ENCODE measurements at regions not wholly inside any gene's neighbourhood (a gene's known extent, or its start where the extent isn't known, plus 50 kb on each side); places are given as distances from the start of the nearest gene placed in this dataset.

- H3K9me3 ChIP-seq = no peaks in the 10 kb centered on the region
- H3K36me3 ChIP-seq = no peaks in the 10 kb centered on the region
- H3K4me3 ChIP-seq = no peak overlapping the region
- WGBS, 2 donors = 44 to 55% methylated on average over 5 to 6 of the region's 6 CpGs
- no peaks in the 10 kb centered on the region for H3K4me1 ChIP-seq
- H3K27ac ChIP-seq = no peak overlapping the region
- TF ChIP-seq, protein P1, sequence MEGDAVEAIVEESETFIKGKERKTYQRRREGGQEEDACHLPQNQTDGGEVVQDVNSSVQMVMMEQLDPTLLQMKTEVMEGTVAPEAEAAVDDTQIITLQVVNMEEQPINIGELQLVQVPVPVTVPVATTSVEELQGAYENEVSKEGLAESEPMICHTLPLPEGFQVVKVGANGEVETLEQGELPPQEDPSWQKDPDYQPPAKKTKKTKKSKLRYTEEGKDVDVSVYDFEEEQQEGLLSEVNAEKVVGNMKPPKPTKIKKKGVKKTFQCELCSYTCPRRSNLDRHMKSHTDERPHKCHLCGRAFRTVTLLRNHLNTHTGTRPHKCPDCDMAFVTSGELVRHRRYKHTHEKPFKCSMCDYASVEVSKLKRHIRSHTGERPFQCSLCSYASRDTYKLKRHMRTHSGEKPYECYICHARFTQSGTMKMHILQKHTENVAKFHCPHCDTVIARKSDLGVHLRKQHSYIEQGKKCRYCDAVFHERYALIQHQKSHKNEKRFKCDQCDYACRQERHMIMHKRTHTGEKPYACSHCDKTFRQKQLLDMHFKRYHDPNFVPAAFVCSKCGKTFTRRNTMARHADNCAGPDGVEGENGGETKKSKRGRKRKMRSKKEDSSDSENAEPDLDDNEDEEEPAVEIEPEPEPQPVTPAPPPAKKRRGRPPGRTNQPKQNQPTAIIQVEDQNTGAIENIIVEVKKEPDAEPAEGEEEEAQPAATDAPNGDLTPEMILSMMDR (IDR thresholded peaks at IDR 0.05) = no peak
- TF ChIP-seq POLR2A (IDR thresholded peaks at IDR 0.05) = no peak
- H3K27me3 ChIP-seq = peaks cover 0 to 49% (median 0%) of the 10 kb centered on the region in 4 donors
- intact Hi-C loops (cut with DNase I) = no loop called here
- DNase-seq = no peak
Observed at GRCh38 chr14:94706133-94706532, 63.8 kb downstream of the GSC start.

GRCh38 chr14:94702629-94703028, 67.3 kb downstream of the GSC start:
- TF ChIP-seq, protein P1 (IDR thresholded peaks at IDR 0.05) = no peak
- TF ChIP-seq POLR2A (IDR thresholded peaks at IDR 0.05) = no peak
- Histone ChIP-seq H3K36me3 (no peaks in the 10 kb centered on the region), H3K4me1 (no peaks in the 10 kb centered on the region), H3K4me3 (no peak overlapping the region), H3K27ac (no peak overlapping the region), H3K9me3 (no peaks in the 10 kb centered on the region), H3K27me3 (peaks cover 0 to 37% (median 0%) of the 10 kb centered on the region in 4 donors)
- intact Hi-C loops (cut with DNase I) = no loop called here
- no peak for DNase-seq
- 58 to 78% methylated on average over 2 of the region's 2 CpGs for WGBS, 2 donors

GRCh38 chr14:94701861-94702370, 68.0 kb downstream of the GSC start:
- 64 to 67% methylated on average over 3 of the region's 3 CpGs for WGBS, 2 donors
- Histone ChIP-seq H3K27me3 (peaks cover 0 to 31% (median 0%) of the 10 kb centered on the region in 4 donors), H3K36me3 (no peaks in the 10 kb centered on the region), H3K9me3 (no peaks in the 10 kb centered on the region), H3K4me1 (no peaks in the 10 kb centered on the region), H3K4me3 (no peak overlapping the region), H3K27ac (no peak overlapping the region)
- TF ChIP-seq, protein P1 (IDR thresholded peaks at IDR 0.05) = no peak
- TF ChIP-seq POLR2A (IDR thresholded peaks at IDR 0.05) = no peak
- no peak for DNase-seq
- intact Hi-C loops (cut with DNase I) = no loop called here

GRCh38 chr14:94700336-94700735, 69.6 kb downstream of the GSC start:
- Histone ChIP-seq H3K36me3 (no peaks in the 10 kb centered on the region), H3K27me3 (peaks cover 0 to 20% (median 0%) of the 10 kb centered on the region in 4 donors), H3K4me3 (no peak overlapping the region), H3K27ac (no peak overlapping the region), H3K4me1 (no peaks in the 10 kb centered on the region), H3K9me3 (no peaks in the 10 kb centered on the region)
- TF ChIP-seq, protein P1 (IDR thresholded peaks at IDR 0.05) = no peak
- TF ChIP-seq POLR2A (IDR thresholded peaks at IDR 0.05) = no peak
- intact Hi-C loops (cut with DNase I) = no loop called here
- WGBS, 2 donors = 23 to 43% methylated on average over 3 to 7 of the region's 8 CpGs
- no peak for DNase-seq

- H3K27me3 ChIP-seq = peaks cover 0 to 20% (median 0%) of the 10 kb centered on the region in 4 donors
- H3K4me1 ChIP-seq = no peaks in the 10 kb centered on the region
- intact Hi-C loops (cut with DNase I) = no loop called here
- 45 to 46% methylated on average over 9 of the region's 9 CpGs for WGBS, 2 donors
- no peak overlapping the region for H3K27ac ChIP-seq
- no peak for DNase-seq
- H3K4me3 ChIP-seq = no peak overlapping the region
- H3K36me3 ChIP-seq = no peaks in the 10 kb centered on the region
- TF ChIP-seq, protein P1 (IDR thresholded peaks at IDR 0.05) = no peak
- TF ChIP-seq POLR2A (IDR thresholded peaks at IDR 0.05) = no peak
- H3K9me3 ChIP-seq = no peaks in the 10 kb centered on the region
Observed at GRCh38 chr14:94699831-94700230, 70.1 kb downstream of the GSC start.

All from esophagus squamous epithelium (tissue), 5 donors.